HEK293 (cell line): ENCODE measurements at regions not wholly inside any gene's neighbourhood (a gene's known extent, or its start where the extent isn't known, plus 50 kb on each side); places are given as distances from the start of the nearest gene placed in this dataset.

Source experiments
- CTCF ChIA-PET: fragments of 350-600 bp; formaldehyde crosslinking; extraction: SDS; loops from one replicate; lab custom pipeline; 2021; ENCODE audit warnings: antibody characterized with exemption; lab: Yijun Ruan, JAX
- POLR2A ChIA-PET: fragments of 300-600 bp; formaldehyde crosslinking; extraction: SDS; loops from one replicate; lab custom pipeline; 2020; ENCODE audit warnings: antibody characterized with exemption, inconsistent platforms; lab: Yijun Ruan, JAX
- H3K27ac ChIP-seq: fragments of 200-500 bp; sonication (Bioruptor generic); 2 replicates; pipeline ENCODE4 v1.5.1; 2014; ENCODE audit warnings: low read depth, low read length, control low read depth, inconsistent platforms; ENCODE audit errors: extremely low read depth
- H3K36me3 ChIP-seq, 2 experiments: fragments of 200-500 bp in 1 of 2; sonication (Bioruptor generic) in 1 of 2; 1 replicate in 1 of 2; 2 replicates in 1 of 2; pipeline ENCODE4 v1.5.1; 2014 to 2017; ENCODE audit warnings: inconsistent platforms in 2 of 2, low read length in 2 of 2; ENCODE audit not compliant: control insufficient read depth in 2 of 2, insufficient read depth in 1 of 2
- H3K4me1 ChIP-seq: fragments of 200-500 bp; sonication (Bioruptor generic); 2 replicates; pipeline ENCODE4 v1.5.1; 2014; ENCODE audit warnings: mild to moderate bottlenecking, low read length, inconsistent platforms; ENCODE audit not compliant: control insufficient read depth, insufficient read depth
- H3K4me3 ChIP-seq: 2 replicates; pipeline ENCODE4 v1.5.1; 2011; ENCODE audit warnings: low read depth, mild to moderate bottlenecking, control low read depth, low read length, moderate library complexity
- H3K9me3 ChIP-seq: fragments of 200-500 bp; sonication (Bioruptor generic); 2 replicates; pipeline ENCODE4 v1.5.1; 2014; ENCODE audit warnings: low read depth, low read length, inconsistent platforms; ENCODE audit not compliant: control insufficient read depth, insufficient read depth
- INSM2 ChIP-seq: fragments of 450-650 bp; formaldehyde crosslinking; IDR thresholded peaks from 2 replicates; pipeline ENCODE4 v1.5.1; 2016; ENCODE audit warnings: missing biosample characterization, missing genetic modification characterization
- PBX3 ChIP-seq: sonication (generic); formaldehyde crosslinking; IDR thresholded peaks from 2 replicates; pipeline ENCODE4 v1.8.1; 2022; ENCODE audit warnings: mild to moderate bottlenecking, moderate library complexity, missing genetic modification reagents
- SP3 ChIP-seq: fragments of 450-650 bp; formaldehyde crosslinking; IDR thresholded peaks from 2 replicates; pipeline ENCODE4 v1.5.1; 2016; ENCODE audit warnings: missing biosample characterization, missing genetic modification characterization
- TCF7L2 ChIP-seq: IDR thresholded peaks from 2 replicates; pipeline ENCODE4 v1.6.1; 2011; ENCODE audit warnings: low read depth, mild to moderate bottlenecking, inconsistent platforms, low read length, moderate library complexity, borderline replicate concordance
- ZBTB11 ChIP-seq: fragments of 450-650 bp; formaldehyde crosslinking; conservative IDR thresholded peaks from 2 replicates; pipeline ENCODE4 v1.5.1; 2016; ENCODE audit warnings: low read depth, missing biosample characterization, missing genetic modification characterization
- ZNF138 ChIP-seq: fragments of 450-650 bp; formaldehyde crosslinking; IDR thresholded peaks from 2 replicates; pipeline ENCODE4 v1.5.1; 2016; ENCODE audit warnings: missing biosample characterization, missing genetic modification characterization, borderline replicate concordance
- ZNF169 ChIP-seq: fragments of 450-650 bp; formaldehyde crosslinking; IDR thresholded peaks from 2 replicates; pipeline ENCODE4 v1.5.1; 2016; ENCODE audit warnings: missing biosample characterization, missing genetic modification characterization
- ZNF184 ChIP-seq: fragments of 450-650 bp; IDR thresholded peaks from 2 replicates; pipeline ENCODE4 v1.5.1; 2018; ENCODE audit warnings: missing biosample characterization, mild to moderate bottlenecking, missing genetic modification characterization
- ZNF24 ChIP-seq: fragments of 450-650 bp; formaldehyde crosslinking; IDR thresholded peaks from 2 replicates; pipeline ENCODE4 v1.5.1; 2016; ENCODE audit warnings: missing biosample characterization, missing genetic modification characterization
- ZNF248 ChIP-seq: fragments of 450-650 bp; formaldehyde crosslinking; IDR thresholded peaks from 2 replicates; pipeline ENCODE4 v1.5.1; 2017; ENCODE audit warnings: missing biosample characterization, missing genetic modification characterization
- ZNF366 ChIP-seq: fragments of 450-650 bp; formaldehyde crosslinking; conservative IDR thresholded peaks from 2 replicates; pipeline ENCODE4 v1.5.1; 2016; ENCODE audit warnings: missing biosample characterization, missing genetic modification characterization
- ZNF433 ChIP-seq: fragments of 450-650 bp; formaldehyde crosslinking; IDR thresholded peaks from 2 replicates; pipeline ENCODE4 v1.5.1; 2016; ENCODE audit warnings: missing biosample characterization, missing genetic modification characterization, low read depth
- ZNF449 ChIP-seq: fragments of 450-650 bp; formaldehyde crosslinking; IDR thresholded peaks from 2 replicates; pipeline ENCODE4 v1.5.1; 2017; ENCODE audit warnings: missing biosample characterization, mild to moderate bottlenecking, missing genetic modification characterization, moderate library complexity
- ZNF549 ChIP-seq: fragments of 450-650 bp; IDR thresholded peaks from 2 replicates; pipeline ENCODE4 v1.5.1; 2018; ENCODE audit warnings: missing biosample characterization, missing genetic modification characterization, mild to moderate bottlenecking, inconsistent platforms, moderate library complexity
- ZNF692 ChIP-seq: fragments of 450-650 bp; formaldehyde crosslinking; IDR thresholded peaks from 2 replicates; pipeline ENCODE4 v1.5.1; 2016; ENCODE audit warnings: missing biosample characterization, missing genetic modification characterization

- TF ChIP-seq INSM2 (no peak), ZNF549 (tag by site-specific recombination) (no peak), ZNF184 (no peak), ZNF248 (tag by site-specific recombination) (no peak), ZBTB11 (tag by site-specific recombination) (no peak), ZNF433 (tag by site-specific recombination) (no peak), PBX3 (CRISPR knock-in tag) (no peak), ZNF366 (no peak), ZNF449 (tag by site-specific recombination) (no peak), SP3 (tag by site-specific recombination) (no peak), ZNF138 (tag by site-specific recombination) (no peak), ZNF24 (tag by site-specific recombination) (no peak)
- TF ChIP-seq, all 188 proteins: peak for 0
- Histone ChIP-seq H3K9me3 (no peaks in the 10 kb centered on the region), H3K4me1 (no peaks in the 10 kb centered on the region), H3K4me3 (no peak overlapping the region), H3K36me3 (no peaks in the 10 kb centered on the region), H3K27ac (no peak overlapping the region)
- ChIA-PET CTCF (interaction anchor here (0.7 to 1.6 kb wide), 2 partner anchors 10 to 21 kb away, joined by 3 to 4 read pairs; no protein-coding TSS in a partner anchor), POLR2A (no interaction called here)
Observed at GRCh38 chr1:29646161-29646775, 409.9 kb downstream of the PTPRU start.

- no peak overlapping the region for H3K27ac ChIP-seq
- ChIA-PET CTCF (interaction anchor here (1.6 kb wide), 1 partner anchor 10 kb away, joined by 4 read pairs; no protein-coding TSS in a partner anchor), POLR2A (no interaction called here)
- H3K9me3 ChIP-seq = no peaks in the 10 kb centered on the region
- TF ChIP-seq ZNF169 (tag by site-specific recombination) (no peak), TCF7L2 (no peak), ZNF692 (tag by site-specific recombination) (no peak)
- no peaks in the 10 kb centered on the region for H3K36me3 ChIP-seq
- no peak overlapping the region for H3K4me3 ChIP-seq
- no peaks in the 10 kb centered on the region for H3K4me1 ChIP-seq
Observed at GRCh38 chr1:29645586-29645985, 409.3 kb downstream of the PTPRU start.
